HS-5 (cell line): ENCODE measurements at regions not wholly inside any gene's neighbourhood (a gene's known extent, or its start where the extent isn't known, plus 50 kb on each side); places are given as distances from the start of the nearest gene placed in this dataset.
"Not testable (repeated sequence)": the region's sequence is repeated elsewhere in the genome, so short reads cannot be mapped to it uniquely, and the experiment has no call there.

ENCODE experiments used
- DNase-seq: peaks from one replicate; pipeline ENCODE4 v3.0.0-alpha.2; 2012; ENCODE audit warnings: low read depth

GRCh38 chr1:242912855-242913254 is 342.2 kb downstream of the CEP170 start:
- DNase-seq: not testable (repeated sequence)

DNA sequence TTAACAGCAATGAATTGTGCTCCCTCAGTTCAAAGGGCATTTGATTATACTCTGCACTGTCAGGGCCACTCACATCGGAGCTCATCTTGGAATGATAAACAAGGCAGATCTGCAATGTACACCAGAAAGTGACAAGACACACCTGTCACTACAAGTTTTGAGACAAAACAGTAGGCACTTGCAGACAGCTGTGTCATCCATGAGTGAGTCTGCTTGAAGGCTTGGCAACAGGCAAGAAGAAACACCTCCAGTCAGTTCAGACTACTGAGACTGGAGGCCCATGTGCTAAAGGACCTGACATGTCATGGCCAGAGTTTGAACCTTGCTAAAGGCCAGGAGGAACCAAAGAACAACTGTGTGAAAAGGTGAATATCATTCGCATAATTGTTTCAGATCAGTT is 354.5 kb downstream of the CEP170 start:
- not testable (repeated sequence) for DNase-seq

GRCh38 chr1:242890192-242890741 is 364.8 kb downstream of the CEP170 start:
- no peak for DNase-seq

GRCh38 chr1:242886137-242886536 is 361.6 kb upstream of the PLD5 start:
- no peak for DNase-seq

DNA sequence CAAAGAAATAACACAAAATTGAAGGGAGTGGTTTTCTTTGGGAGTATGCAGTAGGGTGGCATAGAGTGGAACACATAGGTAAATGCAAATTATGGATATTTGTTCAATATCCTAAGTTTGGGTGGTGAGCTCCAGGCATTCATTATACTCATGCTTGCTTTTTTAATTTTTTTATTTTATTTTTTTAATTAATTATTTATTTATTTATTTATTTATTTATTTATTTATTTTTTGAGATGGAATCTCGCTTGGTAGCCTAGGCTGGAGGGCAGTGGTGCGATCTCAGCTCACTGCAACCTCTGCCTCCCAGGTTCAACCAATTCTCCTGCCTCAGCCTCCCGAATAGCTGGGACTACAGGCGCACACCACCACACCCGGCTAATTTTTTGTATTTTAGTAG is 355.5 kb upstream of the PLD5 start:
- not testable (repeated sequence) for DNase-seq

- no peak for DNase-seq
Measured at GRCh38 chr1:242877743-242878142, 353.2 kb upstream of the PLD5 start.

GRCh38 chr1:242877229-242877628 is 352.7 kb upstream of the PLD5 start:
- DNase-seq: no peak

GRCh38 chr1:242876030-242876429 is 351.5 kb upstream of the PLD5 start:
- no peak for DNase-seq

DNA sequence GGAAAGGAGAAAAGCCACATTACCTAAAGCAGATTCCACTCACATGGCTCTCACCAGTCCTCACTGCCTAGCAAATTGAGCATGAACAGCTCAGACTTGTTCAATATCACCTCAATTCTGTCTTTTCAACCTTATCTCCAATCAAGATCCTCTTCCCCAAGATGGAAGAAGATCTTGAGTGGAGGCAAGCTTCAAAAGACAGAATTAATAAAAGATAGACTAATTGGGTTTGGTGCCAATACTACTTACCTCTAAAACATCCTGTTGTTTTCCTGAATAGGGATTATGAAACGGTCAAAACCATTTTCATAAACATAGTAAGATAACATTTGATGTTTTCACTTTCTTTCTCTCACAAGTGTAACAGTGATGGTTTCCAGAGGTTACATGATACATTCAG is 349.2 kb upstream of the PLD5 start:
- no peak for DNase-seq

GRCh38 chr1:242872521-242872920 is 348.0 kb upstream of the PLD5 start:
- DNase-seq: no peak

DNA sequence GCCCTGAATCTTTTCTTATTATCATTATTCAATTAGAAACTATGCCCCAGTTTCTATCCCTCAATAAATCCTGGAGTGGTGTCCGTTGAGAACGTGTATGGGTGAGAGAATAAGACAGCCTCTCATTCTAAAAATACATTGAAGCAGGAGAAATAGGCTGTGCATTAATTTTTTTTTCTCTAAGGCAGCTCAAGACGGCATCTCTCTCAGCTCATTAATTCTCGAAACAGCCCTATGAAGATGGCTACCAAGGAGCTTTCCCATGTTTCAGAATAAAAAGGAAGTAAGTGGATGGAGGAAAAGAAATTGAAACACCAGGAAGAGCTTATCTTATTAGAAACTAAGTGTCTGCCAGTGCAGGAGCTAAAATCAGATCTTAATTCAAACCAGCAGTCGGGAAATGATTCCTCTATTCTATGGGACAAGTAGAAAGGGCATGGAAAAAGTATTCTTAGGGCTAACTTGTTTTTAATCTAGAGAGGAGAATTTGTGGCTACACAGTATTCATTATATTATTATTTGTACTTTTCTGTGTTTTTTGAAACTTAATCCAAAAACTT is 347.1 kb upstream of the PLD5 start:
- no peak for DNase-seq

DNA sequence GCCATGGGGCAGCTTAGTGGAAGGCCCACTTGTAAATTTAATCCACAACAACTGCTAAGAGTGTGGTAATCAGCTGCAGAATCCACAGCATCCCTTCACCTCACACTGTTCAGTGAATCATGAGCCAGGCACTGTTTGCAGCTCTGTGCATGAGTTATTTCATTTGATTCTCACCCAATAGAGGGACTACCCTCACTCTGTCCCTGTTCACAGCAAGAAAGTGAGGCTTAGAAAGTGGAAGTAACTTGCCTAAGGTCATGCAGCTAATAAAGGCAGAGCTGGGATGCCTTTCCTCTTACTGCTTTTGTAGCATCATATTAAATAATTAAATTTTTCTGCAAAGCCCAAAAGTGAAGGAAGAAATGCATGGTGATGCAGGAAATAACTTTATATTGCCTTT is 346.5 kb upstream of the PLD5 start:
- DNase-seq: no peak

GRCh38 chr1:242856289-242856688 is 331.8 kb upstream of the PLD5 start:
- DNase-seq: no peak

- DNase-seq: no peak
Measured at GRCh38 chr1:242854466-242854865, 330.0 kb upstream of the PLD5 start.

- DNase-seq: no peak
Measured at GRCh38 chr1:242847390-242847993, 323.0 kb upstream of the PLD5 start.

- no peak for DNase-seq
Measured at GRCh38 chr1:242842094-242842493, 317.6 kb upstream of the PLD5 start.

DNA sequence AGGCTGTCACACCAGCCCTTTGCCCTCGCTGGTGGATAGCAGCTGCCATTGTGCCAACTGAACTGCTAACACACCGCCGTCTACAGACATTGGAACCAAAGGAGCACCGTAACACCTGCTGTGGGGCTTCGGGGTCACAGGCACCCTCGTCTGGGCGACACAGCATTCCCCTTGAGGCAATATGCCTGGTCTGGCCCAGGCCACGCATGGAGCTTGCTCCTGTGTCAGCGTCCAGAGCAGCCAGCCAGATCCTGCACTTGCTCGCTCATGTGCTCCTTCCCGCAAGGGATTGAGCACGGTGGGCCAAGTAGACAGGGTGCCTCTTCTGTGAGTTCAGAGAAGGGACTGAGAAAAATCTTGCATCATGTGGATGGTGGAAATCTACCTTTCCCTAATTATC is 314.6 kb upstream of the PLD5 start:
- DNase-seq: no peak

DNA sequence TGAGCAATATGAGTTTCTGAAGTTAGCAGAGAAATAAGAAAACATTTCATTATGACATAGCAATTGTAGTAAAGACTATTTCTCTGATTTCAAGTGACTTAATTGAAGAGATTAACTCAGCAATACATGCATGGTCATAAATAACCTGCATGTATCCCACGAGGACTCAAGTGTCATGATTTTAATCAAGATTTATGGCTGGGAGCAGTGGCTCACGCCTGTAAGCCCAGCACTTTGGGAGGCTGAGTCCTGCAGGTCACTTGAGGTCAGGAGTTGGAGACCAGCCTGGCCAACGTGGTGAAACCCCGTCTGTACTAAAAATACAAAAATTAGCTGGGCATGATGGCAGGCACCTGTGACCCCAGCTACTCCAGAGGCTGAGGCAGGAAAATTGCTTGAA is 311.9 kb upstream of the PLD5 start:
- DNase-seq: no peak

DNA sequence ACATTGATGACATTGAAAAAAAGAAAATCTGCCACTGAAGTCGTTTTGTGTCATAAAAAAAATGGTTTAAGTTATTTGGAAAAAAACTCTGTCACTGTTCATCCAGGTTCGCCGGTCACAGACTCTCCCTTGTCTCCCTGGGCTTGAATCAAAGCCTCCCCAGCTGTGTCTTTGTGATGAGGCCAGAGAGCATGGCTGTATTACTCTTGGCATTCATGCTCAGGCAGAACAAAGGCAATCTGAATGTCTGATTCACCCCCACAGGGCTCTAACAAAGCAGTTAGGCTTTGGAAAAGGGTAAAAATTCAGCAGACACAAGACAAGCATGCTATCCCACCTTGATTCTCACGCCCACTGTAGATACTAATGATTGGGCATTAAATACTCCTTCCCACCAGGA is 304.3 kb upstream of the PLD5 start:
- no peak for DNase-seq

DNA sequence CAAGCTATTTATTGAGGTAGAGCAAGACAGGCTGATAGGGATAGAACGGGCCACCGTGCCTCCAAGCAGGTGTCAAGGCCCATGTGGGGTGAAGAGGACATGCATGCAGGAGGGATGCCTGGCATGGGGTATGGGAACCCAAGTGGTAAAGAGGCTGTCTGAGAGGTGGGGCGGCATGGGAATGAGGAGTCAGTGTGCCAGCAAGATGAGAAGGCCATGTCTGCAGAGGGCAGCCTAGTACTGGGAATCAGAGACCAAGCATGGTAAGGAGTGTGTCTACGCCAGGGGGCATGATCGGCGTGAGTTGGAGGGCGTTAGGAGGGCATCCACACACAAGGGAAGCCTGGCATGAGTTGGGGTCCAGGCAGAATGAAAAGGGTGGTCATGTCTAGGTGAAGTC is 303.7 kb upstream of the PLD5 start:
- DNase-seq: no peak

- peak; percentile 28 for DNase-seq
Measured at GRCh38 chr1:242827538-242827937, 303.0 kb upstream of the PLD5 start.

DNA sequence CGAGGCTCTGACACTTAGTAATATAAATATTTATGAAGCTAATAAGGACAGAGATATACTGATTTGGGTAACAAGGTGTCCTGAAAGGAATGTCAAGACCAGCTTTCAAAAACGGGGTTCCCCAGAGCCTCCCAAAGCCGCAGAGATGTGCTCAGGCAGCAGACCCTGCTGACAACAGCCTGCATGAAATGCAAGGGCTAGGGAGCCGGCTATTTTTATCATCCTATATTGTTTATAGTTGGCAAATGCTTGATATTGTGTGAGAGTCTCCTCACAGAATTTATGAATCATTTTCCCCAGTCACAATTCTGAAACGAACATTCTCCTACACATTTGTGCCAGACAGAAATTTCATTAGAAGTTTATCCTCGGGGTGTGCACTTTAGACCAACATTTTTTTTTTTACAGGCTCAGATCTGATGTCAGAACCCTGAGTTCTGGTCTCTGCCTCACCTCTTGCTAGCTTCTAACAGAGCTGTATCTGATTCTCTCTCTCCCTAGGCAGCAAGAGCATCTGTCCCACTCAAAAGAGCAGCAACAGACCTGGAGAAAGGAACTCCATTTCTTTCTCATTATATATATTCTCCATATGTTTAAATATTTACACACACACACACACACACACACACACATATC is 302.3 kb upstream of the PLD5 start:
- DNase-seq: no peak

- peak; percentile 71 for DNase-seq
Measured at GRCh38 chr1:242824435-242824834, 299.9 kb upstream of the PLD5 start.
